ENCODE measurements at regions not wholly inside any gene's neighbourhood (a gene's known extent, or its start where the extent isn't known, plus 50 kb on each side); places are given as distances from the start of the nearest gene placed in this dataset.
"Not testable (repeated sequence)": the region's sequence is repeated elsewhere in the genome, so short reads cannot be mapped to it uniquely, and the experiment has no call there.

DNA sequence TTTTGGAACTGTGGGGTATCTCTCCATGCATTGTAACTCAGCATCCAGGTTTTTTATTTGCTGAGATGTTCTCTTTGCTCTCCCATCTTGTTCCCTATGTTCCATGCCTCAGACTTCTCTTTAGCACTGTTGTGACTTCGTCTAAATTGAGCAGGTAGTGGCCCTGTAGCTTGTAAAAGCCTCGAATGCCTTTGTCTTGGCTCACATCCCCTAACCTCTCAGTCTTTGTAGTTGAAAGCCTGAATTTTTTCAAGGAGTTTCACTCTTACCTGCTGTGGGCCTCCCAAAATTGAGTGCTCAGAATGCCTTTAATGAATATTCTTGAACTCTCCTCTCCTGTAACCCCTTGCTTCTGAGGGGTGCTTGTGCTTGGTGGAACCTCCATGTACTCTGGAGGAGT, 1137.3 kb downstream of the REEP3 start:
- Mint-ChIP-seq H3K36me3 (ENCODE audit: low read depth) (no peaks in the 10 kb centered on the region), H3K27me3 (ENCODE audit: low read depth, poor library complexity) (no peaks in the 10 kb centered on the region), H3K27ac (no peak overlapping the region), H3K9me3 (no peaks in the 10 kb centered on the region), H3K4me1 (no peaks in the 10 kb centered on the region), H3K4me3 (no peak overlapping the region)
- TF ChIP-seq, protein P1, sequence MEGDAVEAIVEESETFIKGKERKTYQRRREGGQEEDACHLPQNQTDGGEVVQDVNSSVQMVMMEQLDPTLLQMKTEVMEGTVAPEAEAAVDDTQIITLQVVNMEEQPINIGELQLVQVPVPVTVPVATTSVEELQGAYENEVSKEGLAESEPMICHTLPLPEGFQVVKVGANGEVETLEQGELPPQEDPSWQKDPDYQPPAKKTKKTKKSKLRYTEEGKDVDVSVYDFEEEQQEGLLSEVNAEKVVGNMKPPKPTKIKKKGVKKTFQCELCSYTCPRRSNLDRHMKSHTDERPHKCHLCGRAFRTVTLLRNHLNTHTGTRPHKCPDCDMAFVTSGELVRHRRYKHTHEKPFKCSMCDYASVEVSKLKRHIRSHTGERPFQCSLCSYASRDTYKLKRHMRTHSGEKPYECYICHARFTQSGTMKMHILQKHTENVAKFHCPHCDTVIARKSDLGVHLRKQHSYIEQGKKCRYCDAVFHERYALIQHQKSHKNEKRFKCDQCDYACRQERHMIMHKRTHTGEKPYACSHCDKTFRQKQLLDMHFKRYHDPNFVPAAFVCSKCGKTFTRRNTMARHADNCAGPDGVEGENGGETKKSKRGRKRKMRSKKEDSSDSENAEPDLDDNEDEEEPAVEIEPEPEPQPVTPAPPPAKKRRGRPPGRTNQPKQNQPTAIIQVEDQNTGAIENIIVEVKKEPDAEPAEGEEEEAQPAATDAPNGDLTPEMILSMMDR (IDR thresholded peaks at IDR 0.05): no peak
- no peak for DNase-seq

GRCh38 chr10:64659311-64659710, 1138.1 kb downstream of the REEP3 start:
- no peaks in the 10 kb centered on the region for H3K36me3 Mint-ChIP-seq (ENCODE audit: low read depth)
- H3K27me3 Mint-ChIP-seq (ENCODE audit: low read depth, poor library complexity): no peaks in the 10 kb centered on the region
- DNase-seq: no peak
- H3K4me3 Mint-ChIP-seq: no peak overlapping the region
- no peaks in the 10 kb centered on the region for H3K4me1 Mint-ChIP-seq
- TF ChIP-seq, protein P1 (IDR thresholded peaks at IDR 0.05): no peak
- no peaks in the 10 kb centered on the region for H3K9me3 Mint-ChIP-seq
- no peak overlapping the region for H3K27ac Mint-ChIP-seq

GRCh38 chr10:64682043-64682442, 1160.8 kb downstream of the REEP3 start:
- Mint-ChIP-seq H3K4me3 (no peak overlapping the region), H3K27me3 (ENCODE audit: low read depth, poor library complexity) (no peaks in the 10 kb centered on the region), H3K27ac (no peak overlapping the region), H3K9me3 (peaks cover 12% of the 10 kb centered on the region), H3K36me3 (ENCODE audit: low read depth) (no peaks in the 10 kb centered on the region), H3K4me1 (no peaks in the 10 kb centered on the region)
- no peak for DNase-seq
- TF ChIP-seq, protein P1 (IDR thresholded peaks at IDR 0.05): no peak

GRCh38 chr10:64690194-64690593, 1169.0 kb downstream of the REEP3 start:
- no peak overlapping the region for H3K4me3 Mint-ChIP-seq
- no peaks in the 10 kb centered on the region for H3K36me3 Mint-ChIP-seq (ENCODE audit: low read depth)
- DNase-seq: no peak
- H3K9me3 Mint-ChIP-seq: no peaks in the 10 kb centered on the region
- TF ChIP-seq, protein P1 (IDR thresholded peaks at IDR 0.05): no peak
- H3K27ac Mint-ChIP-seq: no peak overlapping the region
- no peaks in the 10 kb centered on the region for H3K4me1 Mint-ChIP-seq
- no peaks in the 10 kb centered on the region for H3K27me3 Mint-ChIP-seq (ENCODE audit: low read depth, poor library complexity)

DNA sequence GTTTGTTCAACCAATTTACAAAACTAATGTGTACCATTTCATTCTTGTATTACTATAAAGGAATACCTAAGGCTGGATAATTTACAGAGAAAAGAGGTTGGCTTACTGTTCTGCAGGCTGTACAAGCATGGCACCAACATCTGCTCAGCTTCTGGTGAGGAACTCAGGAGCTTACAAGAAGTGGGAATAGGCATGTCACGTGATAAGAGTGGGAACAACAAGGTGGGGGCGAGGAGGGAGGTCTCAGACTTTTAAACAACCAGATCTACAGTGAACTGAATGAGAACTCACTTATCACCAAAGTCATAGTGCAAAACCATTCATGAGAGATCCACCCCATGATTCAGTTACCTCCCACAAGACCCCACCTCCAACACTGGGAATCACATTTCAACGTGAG, 1178.0 kb downstream of the REEP3 start:
- DNase-seq: no peak
- H3K4me1 Mint-ChIP-seq: no peaks in the 10 kb centered on the region
- H3K4me3 Mint-ChIP-seq: no peak overlapping the region
- TF ChIP-seq, protein P1 (IDR thresholded peaks at IDR 0.05): no peak
- no peaks in the 10 kb centered on the region for H3K36me3 Mint-ChIP-seq (ENCODE audit: low read depth)
- H3K27me3 Mint-ChIP-seq (ENCODE audit: low read depth, poor library complexity): no peaks in the 10 kb centered on the region
- peak overlapping the region; percentile 14 for H3K27ac Mint-ChIP-seq
- H3K9me3 Mint-ChIP-seq: no peaks in the 10 kb centered on the region

DNA sequence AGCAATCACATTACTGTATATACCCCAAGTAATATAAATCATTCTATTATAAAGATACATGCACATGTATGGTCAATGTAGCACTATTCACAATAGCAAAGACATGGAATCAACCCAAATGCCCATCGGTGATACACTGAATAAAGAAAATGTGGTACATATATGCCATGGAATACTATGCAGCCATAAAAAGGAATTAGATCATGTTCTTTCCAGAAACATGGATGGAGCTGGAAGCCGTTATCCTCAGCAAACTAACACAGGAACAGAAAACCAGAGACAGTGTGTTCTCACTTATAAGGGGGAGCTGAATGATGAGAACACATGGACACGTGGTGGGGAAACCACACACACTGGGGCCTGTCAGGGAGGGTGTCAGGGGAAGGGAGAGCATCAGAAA, 1180.9 kb downstream of the REEP3 start:
- H3K9me3 Mint-ChIP-seq; H3K27me3 Mint-ChIP-seq (ENCODE audit: low read depth, poor library complexity); H3K36me3 Mint-ChIP-seq (ENCODE audit: low read depth); DNase-seq; H3K4me3 Mint-ChIP-seq; H3K27ac Mint-ChIP-seq; H3K4me1 Mint-ChIP-seq: not testable (repeated sequence)
